CD4-positive, alpha-beta T cell treated with Interleukin-1 beta for 1 hour (primary cell): ENCODE measurements at regions not wholly inside any gene's neighbourhood (a gene's known extent, or its start where the extent isn't known, plus 50 kb on each side); places are given as distances from the start of the nearest gene placed in this dataset.

ENCODE experiments used
- DNase-seq, 2 donors: peaks; one replicate each; pipeline ENCODE4 v3.0.0-alpha.2; 2020 to 2022

- no peak for DNase-seq
These were observed 104.8 kb upstream of the LY86 start for GRCh38 chr6:6483733-6484132.

GRCh38 chr6:6484681-6485080, 103.8 kb upstream of the LY86 start:
- no peak for DNase-seq

- DNase-seq = no peak
These were observed 101.9 kb upstream of the LY86 start for GRCh38 chr6:6486595-6486994.

- no peak for DNase-seq
These were observed 96.8 kb upstream of the LY86 start for GRCh38 chr6:6491761-6492160.

GRCh38 chr6:6492675-6493074, 95.8 kb upstream of the LY86 start:
- no peak for DNase-seq

- DNase-seq = peak; percentile 15 to 44
These were observed 94.4 kb upstream of the LY86 start for GRCh38 chr6:6494139-6494538.

GRCh38 chr6:6494677-6495076, 93.8 kb upstream of the LY86 start:
- DNase-seq = peak in 1 of 2 donors; percentile 43

- no peak for DNase-seq
These were observed 92.7 kb upstream of the LY86 start for GRCh38 chr6:6495851-6496250.

- no peak for DNase-seq
These were observed 91.0 kb upstream of the LY86 start for GRCh38 chr6:6497541-6497940.

- DNase-seq = no peak
These were observed 90.5 kb upstream of the LY86 start for GRCh38 chr6:6497976-6498375.

GRCh38 chr6:6503191-6503590, 85.3 kb upstream of the LY86 start:
- no peak for DNase-seq

- DNase-seq = no peak
These were observed 83.4 kb upstream of the LY86 start for GRCh38 chr6:6505111-6505510.

- no peak for DNase-seq
These were observed 79.9 kb upstream of the LY86 start for GRCh38 chr6:6508643-6509042.

GRCh38 chr6:6509284-6509683, 79.2 kb upstream of the LY86 start:
- no peak for DNase-seq

- DNase-seq = no peak
These were observed 75.8 kb upstream of the LY86 start for GRCh38 chr6:6512711-6513110.

GRCh38 chr6:6515691-6516607, 72.6 kb upstream of the LY86 start:
- DNase-seq = no peak

GRCh38 chr6:6516666-6517458, 71.7 kb upstream of the LY86 start:
- DNase-seq = no peak

GRCh38 chr6:6518631-6519427, 69.7 kb upstream of the LY86 start:
- DNase-seq = no peak

- no peak for DNase-seq
These were observed 66.5 kb upstream of the LY86 start for GRCh38 chr6:6521961-6522482.

GRCh38 chr6:6522709-6523108, 65.8 kb upstream of the LY86 start:
- no peak for DNase-seq

- no peak for DNase-seq
These were observed 63.6 kb upstream of the LY86 start for GRCh38 chr6:6524951-6525350.

GRCh38 chr6:6525933-6526332, 62.6 kb upstream of the LY86 start:
- no peak for DNase-seq

GRCh38 chr6:6529275-6529674, 59.2 kb upstream of the LY86 start:
- no peak for DNase-seq
